HuH-7.5 (cell line): ENCODE measurements at regions not wholly inside any gene's neighbourhood (a gene's known extent, or its start where the extent isn't known, plus 50 kb on each side); places are given as distances from the start of the nearest gene placed in this dataset.
"Not testable (repeated sequence)": the region's sequence is repeated elsewhere in the genome, so short reads cannot be mapped to it uniquely, and the experiment has no call there.

Source experiments
- DNase-seq: peaks from one replicate; pipeline ENCODE4 v3.0.0; 2011; ENCODE audit warnings: low spot score

DNA sequence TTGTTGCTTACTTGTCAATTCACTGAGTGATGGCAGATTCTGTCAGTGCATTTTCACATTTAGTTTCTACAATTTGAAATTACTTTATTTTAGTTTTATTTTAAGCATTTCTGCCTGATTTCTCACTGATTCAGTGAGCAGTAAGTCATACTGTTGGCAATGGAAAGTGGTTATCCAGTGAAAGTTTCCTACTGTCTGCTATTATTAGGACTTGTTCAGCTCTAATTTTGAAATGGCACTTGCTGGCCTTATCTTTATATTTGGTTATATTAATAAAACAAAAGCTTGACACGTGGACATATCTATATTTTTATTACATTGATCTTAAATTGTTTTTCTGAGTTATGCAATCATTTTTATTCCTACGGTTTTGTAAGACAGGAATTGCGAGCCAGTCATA is 871.8 kb upstream of the SLC35B3 start:
- no peak for DNase-seq

GRCh38 chr6:9295644-9296043 is 860.3 kb upstream of the SLC35B3 start:
- no peak for DNase-seq

DNA sequence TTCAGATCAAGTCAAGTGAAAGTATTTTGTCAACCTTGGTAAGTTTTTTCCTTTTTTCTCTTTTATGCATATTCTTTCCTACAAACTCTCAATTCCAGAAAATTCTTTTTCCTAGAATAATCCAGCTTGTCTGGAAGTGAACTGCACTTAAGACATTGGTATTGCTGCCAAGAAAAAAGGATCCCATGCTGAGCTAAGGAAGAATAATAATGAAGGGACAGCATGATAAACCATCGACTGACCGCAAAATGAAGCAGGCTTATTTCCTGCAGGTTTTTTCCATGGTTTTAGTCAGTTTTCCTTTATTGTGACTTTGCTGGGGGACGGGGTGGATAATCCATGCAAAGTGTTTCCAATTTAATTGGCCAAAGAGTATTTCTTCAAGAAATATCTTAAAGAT is 857.6 kb upstream of the SLC35B3 start:
- no peak for DNase-seq

- DNase-seq: not testable (repeated sequence)
Measured at GRCh38 chr6:9290342-9290741, 855.0 kb upstream of the SLC35B3 start.

DNA sequence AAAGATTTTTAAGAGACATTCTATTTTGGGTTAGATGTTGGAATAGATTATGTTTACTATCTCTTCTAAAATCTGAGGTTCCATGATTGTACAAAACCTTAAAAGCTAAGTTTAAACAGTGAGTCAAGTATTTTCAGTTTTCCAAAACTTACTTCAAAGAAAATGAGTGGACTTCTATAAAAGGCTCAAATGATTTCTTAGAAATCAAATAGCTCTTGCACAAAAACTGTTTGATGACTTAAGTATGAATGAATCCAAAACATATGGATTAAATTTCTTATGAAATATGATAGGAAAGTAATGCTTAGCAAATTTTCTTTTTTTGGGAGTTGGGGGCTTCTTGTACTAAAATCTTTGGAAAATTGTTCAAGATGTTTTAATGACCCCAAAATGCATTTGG is 837.3 kb upstream of the SLC35B3 start:
- DNase-seq: no peak

DNA sequence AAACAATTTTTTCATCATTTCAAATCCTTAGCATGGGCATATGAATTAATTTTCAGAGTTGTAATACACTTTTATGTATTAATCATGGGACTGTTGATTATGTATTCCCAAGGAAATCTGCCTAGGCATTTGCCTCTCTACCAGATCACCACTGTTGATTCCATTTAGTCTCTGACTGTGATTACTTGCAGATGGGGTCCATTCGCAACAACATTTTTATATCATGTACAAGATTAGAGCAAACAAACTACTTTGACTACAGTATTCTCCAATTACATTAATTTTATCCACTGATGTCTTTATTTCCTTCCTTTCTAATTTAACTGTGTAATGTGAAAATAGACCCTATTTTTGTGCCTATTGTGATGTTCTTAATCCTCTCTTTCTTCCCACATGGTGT is 831.4 kb upstream of the SLC35B3 start:
- DNase-seq: no peak

- no peak for DNase-seq
Measured at GRCh38 chr6:9257215-9257614, 821.9 kb upstream of the SLC35B3 start.

GRCh38 chr6:9254251-9254650 is 818.9 kb upstream of the SLC35B3 start:
- no peak for DNase-seq

- no peak for DNase-seq
Measured at GRCh38 chr6:9252799-9253198, 817.5 kb upstream of the SLC35B3 start.

- peak; percentile 9 for DNase-seq
Measured at GRCh38 chr6:9250852-9251251, 815.5 kb upstream of the SLC35B3 start.

- DNase-seq: no peak
Measured at GRCh38 chr6:9248133-9248532, 812.8 kb upstream of the SLC35B3 start.

DNA sequence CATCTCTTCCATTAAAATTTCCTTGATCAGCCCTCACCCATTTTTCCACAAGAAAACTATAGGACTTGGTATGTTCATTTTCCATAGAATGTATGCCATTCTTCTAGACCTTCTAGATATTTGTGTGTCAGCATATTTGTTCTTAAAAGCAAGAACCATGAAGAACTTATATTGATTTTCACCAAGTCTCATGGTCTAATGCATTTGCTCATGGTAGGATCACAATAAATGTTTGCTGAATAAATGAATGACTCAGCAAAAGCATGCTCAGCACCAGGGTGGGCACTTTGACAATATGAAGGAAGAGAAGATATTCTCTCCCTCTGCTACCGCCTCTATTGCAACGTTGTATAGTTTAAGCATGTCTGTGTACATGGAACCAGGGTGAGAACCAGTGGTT is 805.5 kb upstream of the SLC35B3 start:
- DNase-seq: no peak

GRCh38 chr6:9236443-9236842 is 801.1 kb upstream of the SLC35B3 start:
- no peak for DNase-seq

DNA sequence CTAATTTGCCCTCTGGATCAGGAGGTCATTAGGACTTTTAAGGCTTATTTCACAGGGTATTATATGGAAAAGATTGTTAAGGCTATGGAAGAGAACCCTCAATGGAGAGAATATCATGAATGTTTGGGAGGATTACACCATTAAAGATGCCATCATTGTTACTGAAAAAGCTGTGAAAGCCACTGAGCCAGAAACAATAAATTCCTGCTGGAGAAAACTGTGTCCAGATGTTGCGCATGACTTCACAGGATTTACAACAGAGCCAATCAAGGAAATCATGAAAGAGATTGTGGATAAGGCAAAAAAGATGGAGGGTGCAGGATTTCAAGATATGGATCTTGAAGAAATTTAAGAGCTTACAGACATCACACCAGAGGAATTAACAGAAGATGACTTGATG is 798.3 kb upstream of the SLC35B3 start:
- DNase-seq: no peak

- no peak for DNase-seq
Measured at GRCh38 chr6:9233226-9233625, 797.9 kb upstream of the SLC35B3 start.

- no peak for DNase-seq
Measured at GRCh38 chr6:9225441-9225871, 790.1 kb upstream of the SLC35B3 start.

- no peak for DNase-seq
Measured at GRCh38 chr6:9224539-9224938, 789.2 kb upstream of the SLC35B3 start.

GRCh38 chr6:9213717-9214116 is 778.4 kb upstream of the SLC35B3 start:
- DNase-seq: not testable (repeated sequence)

DNA sequence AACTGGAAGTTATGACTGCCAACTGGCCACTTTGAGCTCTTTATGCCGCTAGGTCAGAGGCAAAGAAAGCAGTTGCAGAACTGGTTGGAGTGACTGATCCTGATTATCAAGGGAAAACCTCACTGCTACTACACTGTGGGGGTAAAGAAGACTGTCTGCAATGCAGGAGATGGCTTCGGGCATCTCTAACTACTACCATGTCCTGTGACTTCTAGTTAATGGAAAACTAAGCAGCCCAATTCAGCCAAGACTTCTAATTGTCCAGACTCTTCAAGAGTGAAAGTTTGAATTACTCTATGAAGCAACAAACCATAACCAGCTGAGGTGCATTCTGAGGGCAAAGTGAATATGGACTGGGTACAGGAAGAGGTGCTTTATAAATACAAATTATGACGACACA is 773.6 kb upstream of the SLC35B3 start:
- DNase-seq: no peak

DNA sequence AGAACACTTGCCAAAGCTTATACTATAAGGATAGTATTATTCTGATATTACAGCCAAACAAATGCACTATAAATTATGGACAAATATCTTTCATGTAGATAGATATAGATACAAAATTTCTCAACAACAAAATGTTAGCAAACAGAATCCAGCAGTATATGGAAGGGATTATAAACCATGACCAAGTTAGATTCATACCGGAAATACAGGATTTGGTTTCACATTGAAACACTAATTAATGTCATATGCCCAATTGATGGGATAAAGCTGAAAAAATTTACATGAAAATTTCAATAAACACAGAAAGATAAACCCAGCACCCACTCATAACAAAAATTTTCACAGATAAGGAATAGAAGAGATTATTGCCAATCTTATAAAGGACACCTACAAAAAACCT is 770.3 kb upstream of the SLC35B3 start:
- DNase-seq: no peak

- DNase-seq: no peak
Measured at GRCh38 chr6:9204171-9204570, 768.8 kb upstream of the SLC35B3 start.

DNA sequence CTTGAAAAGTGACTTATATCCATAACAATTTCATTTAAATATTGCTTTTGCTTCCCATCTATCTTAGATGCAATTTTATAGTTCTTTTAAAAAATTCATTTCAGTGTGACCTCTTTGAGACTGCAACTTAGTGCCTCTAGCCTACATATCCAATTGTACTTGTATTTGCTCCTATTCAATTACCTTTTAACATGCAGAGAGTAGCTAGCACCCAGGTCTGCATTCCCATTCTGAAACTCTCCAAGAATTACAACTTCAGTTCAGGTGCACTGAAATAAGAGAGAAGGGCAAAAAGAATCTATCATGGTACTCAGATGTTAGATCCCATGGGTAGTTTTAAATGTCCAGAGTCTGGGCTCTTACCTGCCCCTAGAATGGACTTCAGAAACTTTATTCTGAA is 765.4 kb upstream of the SLC35B3 start:
- no peak for DNase-seq

DNA sequence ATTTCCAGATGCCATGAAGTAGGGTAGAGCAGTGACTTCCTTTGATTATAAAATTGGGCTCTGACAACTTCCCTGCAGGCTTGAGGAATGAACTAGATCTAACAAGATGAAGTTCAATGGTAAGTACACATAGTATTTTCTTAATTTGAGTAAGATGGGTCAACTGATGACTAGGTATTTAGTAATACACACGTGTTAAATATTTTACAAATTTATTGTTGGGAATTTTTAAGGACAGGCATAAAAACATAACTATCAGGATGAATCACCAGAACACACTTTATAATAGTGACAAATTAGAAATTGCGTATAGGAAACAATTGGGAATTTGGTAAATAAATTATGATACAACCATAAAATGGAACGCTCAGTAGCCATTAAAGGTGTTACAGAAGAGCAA is 762.4 kb upstream of the SLC35B3 start:
- no peak for DNase-seq

GRCh38 chr6:9195322-9195721 is 760.0 kb upstream of the SLC35B3 start:
- DNase-seq: no peak

DNA sequence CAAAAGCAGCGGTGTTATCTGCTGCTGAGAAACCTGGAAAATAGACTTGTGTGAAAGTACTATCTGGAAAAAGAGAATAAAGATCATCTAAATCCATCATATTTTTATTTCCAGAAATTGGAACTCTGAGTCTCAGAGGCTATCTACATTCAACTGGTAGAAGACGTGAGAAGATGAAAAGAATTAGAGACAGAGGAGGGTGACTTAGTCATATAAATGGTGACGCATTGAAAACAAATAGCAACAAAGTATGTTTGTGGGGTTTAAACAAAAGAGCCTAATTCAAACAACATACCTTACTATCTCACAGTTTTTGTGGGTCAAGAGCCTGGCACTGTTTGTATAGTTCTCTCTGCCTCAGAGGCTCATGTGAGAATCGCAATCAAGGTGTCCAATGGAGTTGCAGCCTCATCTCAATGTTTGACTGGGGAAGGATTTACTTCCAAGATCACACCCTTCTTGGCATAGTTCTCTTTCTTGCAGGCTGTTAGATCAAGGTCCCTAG is 757.1 kb upstream of the SLC35B3 start:
- DNase-seq: no peak
